BJ (cell line): ENCODE measurements at regions not wholly inside any gene's neighbourhood (a gene's known extent, or its start where the extent isn't known, plus 50 kb on each side); places are given as distances from the start of the nearest gene placed in this dataset.

Source experiments
- CTCF ChIA-PET: fragments of 350-600 bp; formaldehyde crosslinking; extraction: SDS; loops from one replicate; lab custom pipeline; 2021; ENCODE audit warnings: antibody characterized with exemption, inconsistent platforms; lab: Yijun Ruan, JAX
- POLR2A ChIA-PET: fragments of 300-600 bp; sonication (Branson Sonifier 250); formaldehyde crosslinking; extraction: SDS; loops from one replicate; lab custom pipeline; 2021; ENCODE audit warnings: antibody characterized with exemption; lab: Charles Lee
- DNase-seq: peaks from one replicate; pipeline ENCODE4 v3.0.0-alpha.2; 2011; ENCODE audit warnings: low read depth
- H3K27me3 ChIP-seq: 2 replicates; pipeline ENCODE4 v1.6.0; 2011; ENCODE audit warnings: low read length; ENCODE audit not compliant: control insufficient read depth, insufficient read depth
- H3K36me3 ChIP-seq: 2 replicates; pipeline ENCODE4 v1.5.1; 2011; ENCODE audit warnings: low read length; ENCODE audit not compliant: control insufficient read depth, insufficient read depth
- H3K4me3 ChIP-seq: 2 replicates; pipeline ENCODE4 v1.5.1; 2011; ENCODE audit warnings: low read depth, mild to moderate bottlenecking, control low read depth, low read length
- TF ChIP-seq, protein P1 (sequence below): IDR thresholded peaks from 2 replicates; pipeline ENCODE4 v1.5.1; 2011; ENCODE audit warnings: low read depth, mild to moderate bottlenecking, control low read depth, inconsistent platforms, low read length, moderate library complexity; ENCODE audit not compliant: insufficient read depth

DNA sequence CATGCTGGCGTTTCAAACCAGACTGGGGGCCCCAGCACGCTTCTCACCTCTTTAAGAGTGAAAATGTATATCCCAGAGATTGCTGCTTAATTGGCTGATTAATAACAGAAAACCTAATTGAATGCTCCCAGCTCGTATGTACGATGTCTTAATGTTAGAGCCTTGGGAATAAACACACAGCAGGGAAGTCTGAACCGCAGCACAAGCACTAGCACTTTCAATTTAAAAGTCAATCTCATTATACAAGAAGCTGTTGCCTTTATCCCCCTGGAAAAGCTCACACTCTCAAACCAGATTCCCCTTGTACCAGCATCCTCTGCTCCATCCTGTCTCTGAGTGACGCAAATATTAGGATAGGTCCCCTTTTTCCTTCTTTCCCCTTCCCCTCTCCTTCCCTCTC lies 449.1 kb downstream of the MN1 start:
- DNase-seq, result no peak
- Histone ChIP-seq H3K36me3 (no peaks in the 10 kb centered on the region), H3K27me3 (peaks cover 3% of the 10 kb centered on the region), H3K4me3 (no peak overlapping the region)
- ChIA-PET CTCF (no interaction called here), POLR2A (no interaction called here)
- TF ChIP-seq, protein P1, sequence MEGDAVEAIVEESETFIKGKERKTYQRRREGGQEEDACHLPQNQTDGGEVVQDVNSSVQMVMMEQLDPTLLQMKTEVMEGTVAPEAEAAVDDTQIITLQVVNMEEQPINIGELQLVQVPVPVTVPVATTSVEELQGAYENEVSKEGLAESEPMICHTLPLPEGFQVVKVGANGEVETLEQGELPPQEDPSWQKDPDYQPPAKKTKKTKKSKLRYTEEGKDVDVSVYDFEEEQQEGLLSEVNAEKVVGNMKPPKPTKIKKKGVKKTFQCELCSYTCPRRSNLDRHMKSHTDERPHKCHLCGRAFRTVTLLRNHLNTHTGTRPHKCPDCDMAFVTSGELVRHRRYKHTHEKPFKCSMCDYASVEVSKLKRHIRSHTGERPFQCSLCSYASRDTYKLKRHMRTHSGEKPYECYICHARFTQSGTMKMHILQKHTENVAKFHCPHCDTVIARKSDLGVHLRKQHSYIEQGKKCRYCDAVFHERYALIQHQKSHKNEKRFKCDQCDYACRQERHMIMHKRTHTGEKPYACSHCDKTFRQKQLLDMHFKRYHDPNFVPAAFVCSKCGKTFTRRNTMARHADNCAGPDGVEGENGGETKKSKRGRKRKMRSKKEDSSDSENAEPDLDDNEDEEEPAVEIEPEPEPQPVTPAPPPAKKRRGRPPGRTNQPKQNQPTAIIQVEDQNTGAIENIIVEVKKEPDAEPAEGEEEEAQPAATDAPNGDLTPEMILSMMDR, result no peak

DNA sequence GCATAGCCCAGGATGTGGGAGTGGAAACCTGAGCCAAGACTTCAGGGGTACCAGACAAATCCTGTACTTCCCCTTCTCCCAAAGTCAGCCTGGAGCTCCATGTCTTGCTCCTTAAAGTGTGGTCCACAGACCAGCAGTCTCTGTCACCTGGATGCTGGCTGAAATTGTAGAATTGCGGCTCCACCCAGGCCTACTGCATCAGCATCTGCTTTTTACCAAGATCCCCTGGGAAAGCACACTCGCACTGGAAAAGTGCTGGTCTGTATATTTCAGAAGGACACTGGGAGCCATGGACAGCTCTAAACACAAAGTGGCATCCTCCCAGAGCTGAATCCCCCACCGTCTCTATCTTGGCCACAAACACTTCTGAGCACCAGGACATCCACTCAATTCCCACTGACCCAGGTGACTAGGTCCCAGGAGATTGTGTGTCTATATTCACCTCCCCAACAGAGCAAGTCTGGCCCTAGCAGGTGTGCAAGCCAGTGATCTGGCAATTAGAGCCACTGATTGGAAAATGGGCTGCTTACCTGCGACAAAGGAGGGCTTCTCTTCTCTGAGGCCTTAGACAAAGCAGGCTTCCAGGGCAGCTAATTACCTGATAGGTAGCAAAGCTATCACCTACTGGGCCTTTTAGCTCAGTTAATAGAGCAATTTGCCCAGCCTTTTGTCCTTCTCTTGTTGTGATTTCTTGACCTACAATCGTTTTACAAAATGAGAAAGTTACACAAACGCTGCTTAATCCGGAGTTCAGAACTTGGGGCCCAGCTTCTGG lies 443.3 kb downstream of the MN1 start:
- Histone ChIP-seq H3K27me3 (peaks cover 1% of the 10 kb centered on the region; the same call in 1 of the 2 replicates), H3K36me3 (no peaks in the 10 kb centered on the region), H3K4me3 (no peak overlapping the region)
- CTCF ChIA-PET, result interaction anchor here (1.7 kb wide), 1 partner anchor 21 kb away, joined by 3 read pairs; no protein-coding TSS in a partner anchor
- DNase-seq, result no peak
- TF ChIP-seq, protein P1, result no peak
- POLR2A ChIA-PET, result no interaction called here

DNA sequence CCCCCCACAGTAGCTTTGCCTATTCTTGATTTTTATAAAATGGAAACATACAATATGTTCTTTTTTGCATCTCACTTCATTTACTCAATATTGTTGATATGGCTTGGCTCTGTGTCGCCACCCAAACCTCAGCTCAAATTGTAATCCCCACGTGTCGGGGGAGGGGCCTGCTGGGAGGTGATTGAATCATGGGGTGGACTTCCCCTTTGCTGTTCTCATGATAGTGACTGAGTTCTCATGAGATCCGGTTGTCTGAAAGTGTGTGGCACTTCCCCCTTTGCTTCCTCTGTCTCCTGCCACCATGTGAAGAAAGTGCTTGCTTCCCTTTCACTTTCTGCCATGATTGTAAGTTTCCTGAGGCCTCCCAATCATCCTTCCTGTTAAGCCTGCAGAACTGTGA lies 431.3 kb downstream of the MN1 start:
- ChIA-PET POLR2A (no interaction called here), CTCF (no interaction called here)
- H3K4me3 ChIP-seq, result no peak overlapping the region
- TF ChIP-seq, protein P1, result no peak
- H3K36me3 ChIP-seq, result no peaks in the 10 kb centered on the region
- DNase-seq, result no peak
- H3K27me3 ChIP-seq, result peaks cover 7% of the 10 kb centered on the region

DNA sequence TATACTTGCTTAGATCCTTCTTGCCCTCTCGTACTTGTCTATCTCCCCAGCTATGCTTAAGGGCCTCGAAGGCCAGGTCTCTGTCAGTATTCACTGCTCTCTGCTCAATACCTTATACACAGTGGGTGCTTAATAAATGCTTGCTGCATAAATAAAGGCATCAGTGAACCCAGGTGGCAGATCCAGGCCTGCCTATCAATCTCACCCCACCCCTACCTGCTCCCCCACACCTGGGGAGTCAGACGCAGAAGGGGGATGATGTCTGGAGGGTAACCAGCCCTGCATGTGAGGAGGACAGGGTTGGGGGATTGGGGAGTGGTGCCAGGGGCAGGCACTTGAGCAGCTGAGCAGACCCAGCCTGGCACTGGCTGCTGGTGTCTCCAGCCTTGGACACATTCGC lies 430.6 kb downstream of the MN1 start:
- no peak for DNase-seq
- TF ChIP-seq, protein P1, result no peak
- Histone ChIP-seq H3K27me3 (peaks cover 7% of the 10 kb centered on the region), H3K36me3 (no peaks in the 10 kb centered on the region), H3K4me3 (no peak overlapping the region)
- ChIA-PET POLR2A (no interaction called here), CTCF (no interaction called here)

DNA sequence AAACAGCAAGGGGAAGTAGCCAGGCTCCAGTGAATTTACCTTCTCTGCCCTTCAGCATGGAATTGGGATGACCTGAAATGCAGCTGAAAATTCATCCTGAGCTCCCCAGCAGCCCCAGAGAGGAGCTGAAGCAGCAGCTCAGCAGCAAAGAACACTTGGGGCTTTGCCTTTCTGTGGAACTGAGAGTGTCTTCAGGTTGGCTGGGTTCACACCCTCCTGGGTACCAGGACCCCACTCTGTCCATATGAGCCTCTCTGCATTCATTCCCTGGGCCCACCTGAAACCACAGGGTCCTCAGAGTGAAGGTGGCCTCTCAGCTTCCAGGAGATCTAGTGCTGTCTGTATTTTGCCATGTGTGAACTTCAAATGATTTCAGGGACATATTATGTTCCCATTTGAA lies 429.2 kb downstream of the MN1 start:
- H3K36me3 ChIP-seq, result no peaks in the 10 kb centered on the region
- ChIA-PET POLR2A (no interaction called here), CTCF (no interaction called here)
- TF ChIP-seq, protein P1, result no peak
- no peak overlapping the region for H3K4me3 ChIP-seq
- peaks cover 4% of the 10 kb centered on the region; the same call in 1 of the 2 replicates for H3K27me3 ChIP-seq
- no peak for DNase-seq
